HEK293 (cell line): ENCODE measurements at regions not wholly inside any gene's neighbourhood (a gene's known extent, or its start where the extent isn't known, plus 50 kb on each side); places are given as distances from the start of the nearest gene placed in this dataset.

Experiments
- GLI4 ChIP-seq: fragments of 450-650 bp; formaldehyde crosslinking; IDR thresholded peaks from 2 replicates; pipeline ENCODE4 v1.5.1; 2016; ENCODE audit warnings: missing biosample characterization, missing genetic modification characterization
- KLF10 ChIP-seq: fragments of 450-650 bp; IDR thresholded peaks from 2 replicates; pipeline ENCODE4 v1.5.1; 2018; ENCODE audit warnings: missing biosample characterization, mild to moderate bottlenecking, missing genetic modification characterization
- MYNN ChIP-seq: fragments of 450-650 bp; formaldehyde crosslinking; IDR thresholded peaks from 2 replicates; pipeline ENCODE4 v1.5.1; 2016; ENCODE audit warnings: missing biosample characterization, missing genetic modification characterization, borderline replicate concordance
- MZF1 ChIP-seq: fragments of 450-650 bp; formaldehyde crosslinking; IDR thresholded peaks from 2 replicates; pipeline ENCODE4 v1.5.1; 2017; ENCODE audit warnings: missing biosample characterization, missing genetic modification characterization, borderline replicate concordance
- SETDB1 ChIP-seq: IDR thresholded peaks from one replicate; pipeline ENCODE4 v1.6.1; 2017; ENCODE audit warnings: mild to moderate bottlenecking, low read length, moderate library complexity, mixed read lengths; ENCODE audit not compliant: insufficient read length
- TSHZ1 ChIP-seq: fragments of 450-650 bp; formaldehyde crosslinking; IDR thresholded peaks from 2 replicates; pipeline ENCODE4 v1.5.1; 2016; ENCODE audit warnings: missing biosample characterization, missing genetic modification characterization, borderline replicate concordance
- ZBTB1 ChIP-seq: fragments of 450-650 bp; formaldehyde crosslinking; IDR thresholded peaks from 2 replicates; pipeline ENCODE4 v1.5.1; 2016; ENCODE audit warnings: missing biosample characterization, missing genetic modification characterization
- ZBTB17 ChIP-seq: fragments of 450-650 bp; formaldehyde crosslinking; IDR thresholded peaks from 2 replicates; pipeline ENCODE4 v1.5.1; 2016; ENCODE audit warnings: missing biosample characterization, missing genetic modification characterization
- ZFHX2 ChIP-seq: fragments of 450-650 bp; formaldehyde crosslinking; conservative IDR thresholded peaks from 2 replicates; pipeline ENCODE4 v1.5.1; 2016; ENCODE audit warnings: missing biosample characterization, missing genetic modification characterization
- ZFP3 ChIP-seq: fragments of 450-650 bp; formaldehyde crosslinking; IDR thresholded peaks from 2 replicates; pipeline ENCODE4 v1.5.1; 2016; ENCODE audit warnings: low read depth, missing biosample characterization, missing genetic modification characterization
- ZNF112 ChIP-seq: fragments of 450-650 bp; formaldehyde crosslinking; IDR thresholded peaks from 2 replicates; pipeline ENCODE4 v1.5.0; 2017; ENCODE audit warnings: missing biosample characterization, missing genetic modification characterization
- ZNF169 ChIP-seq: fragments of 450-650 bp; formaldehyde crosslinking; IDR thresholded peaks from 2 replicates; pipeline ENCODE4 v1.5.1; 2016; ENCODE audit warnings: missing biosample characterization, missing genetic modification characterization
- ZNF211 ChIP-seq: fragments of 450-650 bp; formaldehyde crosslinking; IDR thresholded peaks from 2 replicates; pipeline ENCODE4 v1.5.1; 2016; ENCODE audit warnings: low read depth, missing biosample characterization, missing genetic modification characterization
- ZNF248 ChIP-seq: fragments of 450-650 bp; formaldehyde crosslinking; IDR thresholded peaks from 2 replicates; pipeline ENCODE4 v1.5.1; 2017; ENCODE audit warnings: missing biosample characterization, missing genetic modification characterization
- ZNF26 ChIP-seq: fragments of 450-650 bp; formaldehyde crosslinking; IDR thresholded peaks from 2 replicates; pipeline ENCODE4 v1.5.1; 2016; ENCODE audit warnings: missing biosample characterization, missing genetic modification characterization
- ZNF324 ChIP-seq: fragments of 450-650 bp; formaldehyde crosslinking; IDR thresholded peaks from 2 replicates; pipeline ENCODE4 v1.5.1; 2016; ENCODE audit warnings: missing biosample characterization, missing genetic modification characterization
- ZNF354C ChIP-seq: fragments of 450-650 bp; formaldehyde crosslinking; IDR thresholded peaks from 2 replicates; pipeline ENCODE4 v1.5.1; 2016; ENCODE audit warnings: missing biosample characterization, missing genetic modification characterization, low read depth, borderline replicate concordance
- ZNF404 ChIP-seq: fragments of 450-650 bp; formaldehyde crosslinking; IDR thresholded peaks from 2 replicates; pipeline ENCODE4 v1.5.1; 2017; ENCODE audit warnings: missing biosample characterization, missing genetic modification characterization
- ZNF416 ChIP-seq: fragments of 450-650 bp; formaldehyde crosslinking; IDR thresholded peaks from 2 replicates; pipeline ENCODE4 v1.5.1; 2016; ENCODE audit warnings: missing biosample characterization, missing genetic modification characterization
- ZNF423 ChIP-seq: fragments of 450-650 bp; formaldehyde crosslinking; IDR thresholded peaks from 2 replicates; pipeline ENCODE4 v1.5.1; 2016; ENCODE audit warnings: missing biosample characterization, missing genetic modification characterization
- ZNF488 ChIP-seq: fragments of 450-650 bp; formaldehyde crosslinking; IDR thresholded peaks from 2 replicates; pipeline ENCODE4 v1.5.1; 2016; ENCODE audit warnings: missing biosample characterization, missing genetic modification characterization
- ZNF544 ChIP-seq: fragments of 450-650 bp; formaldehyde crosslinking; IDR thresholded peaks from 2 replicates; pipeline ENCODE4 v1.5.0; 2017; ENCODE audit warnings: missing biosample characterization, missing genetic modification characterization
- ZNF548 ChIP-seq: fragments of 450-650 bp; formaldehyde crosslinking; IDR thresholded peaks from 2 replicates; pipeline ENCODE4 v1.5.1; 2016; ENCODE audit warnings: missing biosample characterization, missing genetic modification characterization
- ZNF639 ChIP-seq: fragments of 450-650 bp; formaldehyde crosslinking; IDR thresholded peaks from 2 replicates; pipeline ENCODE4 v1.5.1; 2016; ENCODE audit warnings: missing biosample characterization, missing genetic modification characterization
- ZNF768 ChIP-seq: fragments of 450-650 bp; formaldehyde crosslinking; IDR thresholded peaks from 2 replicates; pipeline ENCODE4 v1.5.1; 2018; ENCODE audit warnings: missing biosample characterization, mild to moderate bottlenecking, missing genetic modification characterization
- TF ChIP-seq, protein P1 (sequence below): fragments of 450-650 bp; formaldehyde crosslinking; IDR thresholded peaks from 2 replicates; pipeline ENCODE4 v1.5.1; 2016; ENCODE audit warnings: missing biosample characterization, missing genetic modification characterization
- TF ChIP-seq, protein P2 (sequence below): fragments of 450-650 bp; formaldehyde crosslinking; IDR thresholded peaks from 2 replicates; pipeline ENCODE4 v1.5.1; 2016; ENCODE audit warnings: missing biosample characterization, missing genetic modification characterization
- TF ChIP-seq, protein P3 (sequence below): fragments of 450-650 bp; formaldehyde crosslinking; IDR thresholded peaks from 2 replicates; pipeline ENCODE4 v1.5.1; 2016; ENCODE audit warnings: missing biosample characterization, missing genetic modification characterization

- no peak for TF ChIP-seq ZNF423
- no peak for TF ChIP-seq ZNF404 (tag by site-specific recombination)
- TF ChIP-seq, protein P1, sequence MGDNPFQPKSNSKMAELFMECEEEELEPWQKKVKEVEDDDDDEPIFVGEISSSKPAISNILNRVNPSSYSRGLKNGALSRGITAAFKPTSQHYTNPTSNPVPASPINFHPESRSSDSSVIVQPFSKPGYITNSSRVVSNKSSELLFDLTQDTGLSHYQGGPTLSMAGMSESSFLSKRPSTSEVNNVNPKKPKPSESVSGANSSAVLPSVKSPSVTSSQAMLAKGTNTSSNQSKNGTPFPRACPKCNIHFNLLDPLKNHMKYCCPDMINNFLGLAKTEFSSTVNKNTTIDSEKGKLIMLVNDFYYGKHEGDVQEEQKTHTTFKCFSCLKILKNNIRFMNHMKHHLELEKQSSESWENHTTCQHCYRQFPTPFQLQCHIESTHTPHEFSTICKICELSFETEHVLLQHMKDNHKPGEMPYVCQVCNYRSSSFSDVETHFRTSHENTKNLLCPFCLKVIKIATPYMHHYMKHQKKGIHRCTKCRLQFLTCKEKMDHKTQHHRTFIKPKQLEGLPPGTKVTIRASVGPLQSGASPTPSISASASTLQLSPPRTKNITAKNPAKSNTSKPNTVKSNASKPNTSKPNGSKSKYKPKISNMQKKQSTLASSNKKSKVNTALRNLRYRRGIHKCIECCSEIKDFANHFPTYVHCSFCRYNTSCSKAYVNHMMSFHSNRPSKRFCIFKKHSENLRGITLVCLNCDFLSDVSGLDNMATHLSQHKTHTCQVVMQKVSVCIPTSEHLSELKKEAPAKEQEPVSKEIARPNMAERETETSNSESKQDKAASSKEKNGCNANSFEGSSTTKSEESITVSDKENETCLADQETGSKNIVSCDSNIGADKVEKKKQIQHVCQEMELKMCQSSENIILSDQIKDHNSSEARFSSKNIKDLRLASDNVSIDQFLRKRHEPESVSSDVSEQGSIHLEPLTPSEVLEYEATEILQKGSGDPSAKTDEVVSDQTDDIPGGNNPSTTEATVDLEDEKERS (tag by site-specific recombination): no peak; the same call in 1 of the 2 replicates
- no peak for TF ChIP-seq ZNF544 (tag by site-specific recombination)
- TF ChIP-seq KLF10 (tag by site-specific recombination): no peak
- no peak for TF ChIP-seq TSHZ1 (tag by site-specific recombination)
- TF ChIP-seq, protein P2, sequence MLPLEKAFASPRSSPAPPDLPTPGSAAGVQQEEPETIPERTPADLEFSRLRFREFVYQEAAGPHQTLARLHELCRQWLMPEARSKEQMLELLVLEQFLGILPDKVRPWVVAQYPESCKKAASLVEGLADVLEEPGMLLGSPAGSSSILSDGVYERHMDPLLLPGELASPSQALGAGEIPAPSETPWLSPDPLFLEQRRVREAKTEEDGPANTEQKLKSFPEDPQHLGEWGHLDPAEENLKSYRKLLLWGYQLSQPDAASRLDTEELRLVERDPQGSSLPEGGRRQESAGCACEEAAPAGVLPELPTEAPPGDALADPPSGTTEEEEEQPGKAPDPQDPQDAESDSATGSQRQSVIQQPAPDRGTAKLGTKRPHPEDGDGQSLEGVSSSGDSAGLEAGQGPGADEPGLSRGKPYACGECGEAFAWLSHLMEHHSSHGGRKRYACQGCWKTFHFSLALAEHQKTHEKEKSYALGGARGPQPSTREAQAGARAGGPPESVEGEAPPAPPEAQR: 0 out of 2 replicates have a peak, but pooled peaks have one; percentile 17
- no peak for TF ChIP-seq ZNF324
- TF ChIP-seq, protein P3, sequence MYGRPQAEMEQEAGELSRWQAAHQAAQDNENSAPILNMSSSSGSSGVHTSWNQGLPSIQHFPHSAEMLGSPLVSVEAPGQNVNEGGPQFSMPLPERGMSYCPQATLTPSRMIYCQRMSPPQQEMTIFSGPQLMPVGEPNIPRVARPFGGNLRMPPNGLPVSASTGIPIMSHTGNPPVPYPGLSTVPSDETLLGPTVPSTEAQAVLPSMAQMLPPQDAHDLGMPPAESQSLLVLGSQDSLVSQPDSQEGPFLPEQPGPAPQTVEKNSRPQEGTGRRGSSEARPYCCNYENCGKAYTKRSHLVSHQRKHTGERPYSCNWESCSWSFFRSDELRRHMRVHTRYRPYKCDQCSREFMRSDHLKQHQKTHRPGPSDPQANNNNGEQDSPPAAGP (tag by site-specific recombination): peak; percentile 70; the same call in 1 of the 2 replicates
- TF ChIP-seq ZNF112 (tag by site-specific recombination): no peak
- no peak for TF ChIP-seq ZNF248
- TF ChIP-seq ZFHX2 (tag by site-specific recombination): peak; percentile 55
- TF ChIP-seq ZNF768 (tag by site-specific recombination): no peak
- TF ChIP-seq ZNF354C (tag by site-specific recombination): no peak
- TF ChIP-seq GLI4 (tag by site-specific recombination): no peak
- peak; percentile 88 for TF ChIP-seq ZBTB17
- TF ChIP-seq ZFP3 (tag by site-specific recombination): no peak
- TF ChIP-seq ZNF639 (tag by site-specific recombination): no peak
- no peak for TF ChIP-seq ZNF416
- no peak for TF ChIP-seq SETDB1
- no peak for TF ChIP-seq MYNN
- no peak; the same call in 1 of the 2 replicates for TF ChIP-seq MZF1
- TF ChIP-seq ZBTB1: no peak
- no peak for TF ChIP-seq ZNF169 (tag by site-specific recombination)
- TF ChIP-seq ZNF26 (tag by site-specific recombination): no peak
- TF ChIP-seq ZNF488 (tag by site-specific recombination): no peak
- no peak for TF ChIP-seq ZNF548 (tag by site-specific recombination)
- TF ChIP-seq ZNF211 (tag by site-specific recombination): no peak
Observed at GRCh38 chr12:107912421-107913004, 138.0 kb downstream of the ASCL4 start (continued).
